ENCODE measurements at regions not wholly inside any gene's neighbourhood (a gene's known extent, or its start where the extent isn't known, plus 50 kb on each side); places are given as distances from the start of the nearest gene placed in this dataset.

GRCh38 chr1:192256674-192257334 is 60.0 kb upstream of the RGS21 start:
- Histone ChIP-seq H2AK5ac (ENCODE audit: low read depth, low read length) (no peak overlapping the region), H3K14ac (ENCODE audit: low read length) (no peak overlapping the region), H3K27ac (replicated peaks; ENCODE audit: low read length) (no peak overlapping the region), H2BK5ac (ENCODE audit: low read length) (no peak overlapping the region), H3K18ac (ENCODE audit: low read length) (no peak overlapping the region), H2BK120ac (ENCODE audit: low read depth, low read length) (no peak overlapping the region), H3K4me3 (ENCODE audit: low read length in 2 of 2) (no peak overlapping the region), H2BK15ac (ENCODE audit: low read length) (no peak overlapping the region), H3K4me1 (ENCODE audit: control insufficient read depth in 2 of 2, insufficient read depth in 1 of 2, low read depth in 1 of 2, low read length in 2 of 2) (no peaks in the 10 kb centered on the region), H3K4ac (ENCODE audit: low read length) (no peak overlapping the region), H3K36me3 (replicated peaks in 1 of 2; ENCODE audit: control insufficient read depth in 2 of 2, insufficient read depth in 2 of 2, low read length in 2 of 2) (no peaks in the 10 kb centered on the region), H3K4me2 (ENCODE audit: insufficient read depth, low read length, poor library complexity, severe bottlenecking) (no peak overlapping the region), H3K23ac (ENCODE audit: low read depth, low read length, poor library complexity) (no peak overlapping the region), H3K9me3 (replicated peaks in 1 of 2; ENCODE audit: control insufficient read depth in 2 of 2, insufficient read depth in 1 of 2, low read depth in 1 of 2, low read length in 2 of 2) (no peaks in the 10 kb centered on the region), H2AFZ (ENCODE audit: low read length) (no peak overlapping the region), H3K79me1 (ENCODE audit: low read depth, low read length) (no peaks in the 10 kb centered on the region), H3K9ac (ENCODE audit: low read depth, low read length, poor library complexity) (no peak overlapping the region), H4K8ac (ENCODE audit: low read depth, low read length) (no peak overlapping the region), H3K27me3 (ENCODE audit: control insufficient read depth in 3 of 3, insufficient read depth in 3 of 3, low read depth in 1 of 3, low read length in 3 of 3) (no peaks in the 10 kb centered on the region), H2BK12ac (ENCODE audit: low read length) (no peak overlapping the region), H4K91ac (ENCODE audit: low read depth, low read length, poor library complexity) (no peak overlapping the region)
- WGBS, 2 donors (ENCODE audit: extremely low coverage in 2 of 2, insufficient read length in 2 of 2, insufficient replicate concordance in 1 of 2) = no CpG with 5 or more reads among the region's 5 CpGs
- DNase-seq (ENCODE audit: low spot score) = no peak

- Histone ChIP-seq H3K36me3 (replicated peaks in 1 of 2; ENCODE audit: control insufficient read depth in 2 of 2, insufficient read depth in 2 of 2, low read length in 2 of 2) (no peaks in the 10 kb centered on the region), H4K8ac (ENCODE audit: low read depth, low read length) (no peak overlapping the region), H3K27ac (replicated peaks; ENCODE audit: low read length) (no peak overlapping the region), H4K91ac (ENCODE audit: low read depth, low read length, poor library complexity) (no peak overlapping the region), H3K4me2 (ENCODE audit: insufficient read depth, low read length, poor library complexity, severe bottlenecking) (no peak overlapping the region), H3K18ac (ENCODE audit: low read length) (no peak overlapping the region), H2BK120ac (ENCODE audit: low read depth, low read length) (no peak overlapping the region), H3K9ac (ENCODE audit: low read depth, low read length, poor library complexity) (no peak overlapping the region), H3K23ac (ENCODE audit: low read depth, low read length, poor library complexity) (no peak overlapping the region), H3K4me1 (ENCODE audit: control insufficient read depth in 2 of 2, insufficient read depth in 1 of 2, low read depth in 1 of 2, low read length in 2 of 2) (no peaks in the 10 kb centered on the region), H3K79me1 (ENCODE audit: low read depth, low read length) (no peaks in the 10 kb centered on the region), H3K14ac (ENCODE audit: low read length) (no peak overlapping the region), H2AFZ (ENCODE audit: low read length) (no peak overlapping the region), H2BK15ac (ENCODE audit: low read length) (no peak overlapping the region), H2BK5ac (ENCODE audit: low read length) (no peak overlapping the region), H2AK5ac (ENCODE audit: low read depth, low read length) (no peak overlapping the region), H3K9me3 (replicated peaks in 1 of 2; ENCODE audit: control insufficient read depth in 2 of 2, insufficient read depth in 1 of 2, low read depth in 1 of 2, low read length in 2 of 2) (no peaks in the 10 kb centered on the region), H2BK12ac (ENCODE audit: low read length) (no peak overlapping the region), H3K4me3 (ENCODE audit: low read length in 2 of 2) (no peak overlapping the region), H3K27me3 (ENCODE audit: control insufficient read depth in 3 of 3, insufficient read depth in 3 of 3, low read depth in 1 of 3, low read length in 3 of 3) (no peaks in the 10 kb centered on the region), H3K4ac (ENCODE audit: low read length) (no peak overlapping the region)
- DNase-seq (ENCODE audit: low spot score) = no peak
- WGBS, 2 donors (ENCODE audit: extremely low coverage in 2 of 2, insufficient read length in 2 of 2, insufficient replicate concordance in 1 of 2) = no CpG with 5 or more reads among the region's 1 CpG
Observed at GRCh38 chr1:192260076-192260475, 56.7 kb upstream of the RGS21 start.

GRCh38 chr1:192261476-192261875 is 55.3 kb upstream of the RGS21 start:
- Histone ChIP-seq H3K18ac (ENCODE audit: low read length) (no peak overlapping the region), H3K27me3 (ENCODE audit: control insufficient read depth in 3 of 3, insufficient read depth in 3 of 3, low read depth in 1 of 3, low read length in 3 of 3) (no peaks in the 10 kb centered on the region), H2AK5ac (ENCODE audit: low read depth, low read length) (no peak overlapping the region), H2BK120ac (ENCODE audit: low read depth, low read length) (no peak overlapping the region), H3K4ac (ENCODE audit: low read length) (no peak overlapping the region), H3K9me3 (replicated peaks in 1 of 2; ENCODE audit: control insufficient read depth in 2 of 2, insufficient read depth in 1 of 2, low read depth in 1 of 2, low read length in 2 of 2) (no peaks in the 10 kb centered on the region), H2BK5ac (ENCODE audit: low read length) (no peak overlapping the region), H2BK15ac (ENCODE audit: low read length) (no peak overlapping the region), H4K8ac (ENCODE audit: low read depth, low read length) (no peak overlapping the region), H4K91ac (ENCODE audit: low read depth, low read length, poor library complexity) (no peak overlapping the region), H3K4me3 (ENCODE audit: low read length in 2 of 2) (no peak overlapping the region), H3K14ac (ENCODE audit: low read length) (no peak overlapping the region), H2AFZ (ENCODE audit: low read length) (peak overlapping the region; percentile 35), H3K79me1 (ENCODE audit: low read depth, low read length) (no peaks in the 10 kb centered on the region), H2BK12ac (ENCODE audit: low read length) (no peak overlapping the region), H3K9ac (ENCODE audit: low read depth, low read length, poor library complexity) (no peak overlapping the region), H3K36me3 (replicated peaks in 1 of 2; ENCODE audit: control insufficient read depth in 2 of 2, insufficient read depth in 2 of 2, low read length in 2 of 2) (no peaks in the 10 kb centered on the region), H3K27ac (replicated peaks; ENCODE audit: low read length) (no peak overlapping the region), H3K4me2 (ENCODE audit: insufficient read depth, low read length, poor library complexity, severe bottlenecking) (no peak overlapping the region), H3K4me1 (ENCODE audit: control insufficient read depth in 2 of 2, insufficient read depth in 1 of 2, low read depth in 1 of 2, low read length in 2 of 2) (no peaks in the 10 kb centered on the region), H3K23ac (ENCODE audit: low read depth, low read length, poor library complexity) (no peak overlapping the region)
- no CpG with 5 or more reads among the region's 1 CpG for WGBS, 2 donors (ENCODE audit: extremely low coverage in 2 of 2, insufficient read length in 2 of 2, insufficient replicate concordance in 1 of 2)
- DNase-seq (ENCODE audit: low spot score) = no peak

- no CpG with 5 or more reads among the region's 2 CpGs for WGBS, 2 donors (ENCODE audit: extremely low coverage in 2 of 2, insufficient read length in 2 of 2, insufficient replicate concordance in 1 of 2)
- H4K91ac ChIP-seq (ENCODE audit: low read depth, low read length, poor library complexity) = no peak overlapping the region
Observed at GRCh38 chr1:192263436-192263835, 53.4 kb upstream of the RGS21 start.

More at GRCh38 chr1:192263436-192263835, 53.4 kb upstream of the RGS21 start:
- H3K4ac ChIP-seq (ENCODE audit: low read length) = no peak overlapping the region
- H3K14ac ChIP-seq (ENCODE audit: low read length) = no peak overlapping the region
- DNase-seq (ENCODE audit: low spot score) = no peak
- no peak overlapping the region for H4K8ac ChIP-seq (ENCODE audit: low read depth, low read length)
- no peak overlapping the region for H2AK5ac ChIP-seq (ENCODE audit: low read depth, low read length)
- no peaks in the 10 kb centered on the region for H3K79me1 ChIP-seq (ENCODE audit: low read depth, low read length)
- H3K9me3 ChIP-seq (replicated peaks in 1 of 2; ENCODE audit: control insufficient read depth in 2 of 2, insufficient read depth in 1 of 2, low read depth in 1 of 2, low read length in 2 of 2) = no peaks in the 10 kb centered on the region
- H3K27me3 ChIP-seq (ENCODE audit: control insufficient read depth in 3 of 3, insufficient read depth in 3 of 3, low read depth in 1 of 3, low read length in 3 of 3) = no peaks in the 10 kb centered on the region
- H3K4me3 ChIP-seq (ENCODE audit: low read length in 2 of 2) = no peak overlapping the region
- H2BK5ac ChIP-seq (ENCODE audit: low read length) = no peak overlapping the region
- H3K9ac ChIP-seq (ENCODE audit: low read depth, low read length, poor library complexity) = no peak overlapping the region
- no peak overlapping the region for H2BK120ac ChIP-seq (ENCODE audit: low read depth, low read length)
- no peak overlapping the region for H2AFZ ChIP-seq (ENCODE audit: low read length)
- H3K4me2 ChIP-seq (ENCODE audit: insufficient read depth, low read length, poor library complexity, severe bottlenecking) = no peak overlapping the region
- H3K18ac ChIP-seq (ENCODE audit: low read length) = no peak overlapping the region
- H3K27ac ChIP-seq (replicated peaks; ENCODE audit: low read length) = no peak overlapping the region
- no peak overlapping the region for H2BK15ac ChIP-seq (ENCODE audit: low read length)
- no peaks in the 10 kb centered on the region for H3K36me3 ChIP-seq (replicated peaks in 1 of 2; ENCODE audit: control insufficient read depth in 2 of 2, insufficient read depth in 2 of 2, low read length in 2 of 2)
- H2BK12ac ChIP-seq (ENCODE audit: low read length) = no peak overlapping the region
- no peaks in the 10 kb centered on the region for H3K4me1 ChIP-seq (ENCODE audit: control insufficient read depth in 2 of 2, insufficient read depth in 1 of 2, low read depth in 1 of 2, low read length in 2 of 2)
- H3K23ac ChIP-seq (ENCODE audit: low read depth, low read length, poor library complexity) = no peak overlapping the region
